HepG2 (cell line): ENCODE measurements at regions not wholly inside any gene's neighbourhood (a gene's known extent, or its start where the extent isn't known, plus 50 kb on each side); places are given as distances from the start of the nearest gene placed in this dataset.

Source experiments
- ATAC-seq: fragments of 200-7000 bp; cut with Tn5 transposase; 3 replicates; pipeline ENCODE4 v1.9.1; 2020; ENCODE audit warnings: mild to moderate bottlenecking, moderate library complexity
- BruUV-seq: library from RNA; stranded (reverse); fragments of 400-500 nt; replicated peaks from 2 replicates; lab custom pipeline; 2021; lab: Mats Ljungman, UMichigan
- CTCF ChIA-PET: fragments of 300-600 bp; formaldehyde crosslinking; extraction: SDS; loops from one replicate; lab custom pipeline; 2021; ENCODE audit warnings: low total read pairs, inconsistent platforms, low intra/inter-chr PET ratio; lab: Yijun Ruan, JAX
- POLR2A ChIA-PET: fragments of 350-600 bp; sonication (Branson Sonifier 250); formaldehyde crosslinking; loops from one replicate; lab custom pipeline; 2020; ENCODE audit warnings: antibody characterized with exemption, inconsistent platforms; lab: Yijun Ruan, JAX
- DNase-seq: peaks from one replicate; pipeline ENCODE4 v3.0.0-alpha.2; 2015; ENCODE audit warnings: low spot score
- FAIRE-seq: peaks from 3 replicates; lab custom pipeline; 2011; peaks lifted over from hg19 to GRCh38; lab: Jason Lieb, UNC
- H2AFZ ChIP-seq: one replicate; pipeline ENCODE4 v1.6.1; 2011; ENCODE audit warnings: low read length, inconsistent platforms
- H3K27ac ChIP-seq: fragments of 300-600 bp; 3 replicates; pipeline ENCODE4 v1.8.0; 2011; ENCODE audit warnings: mixed run types, mild to moderate bottlenecking, mixed read lengths, low read length, inconsistent platforms; ENCODE audit not compliant: insufficient read depth; ENCODE audit errors: extremely low read length
- H3K27me3 ChIP-seq, 2 experiments: fragments of 200-600 bp in 1 of 2; 2 replicates in 1 of 2; 3 replicates in 1 of 2; pipeline versions ENCODE4 v1.6.0 to v1.8.0; 2011; ENCODE audit warnings: low read length in 2 of 2, mild to moderate bottlenecking in 2 of 2, moderate library complexity in 2 of 2, inconsistent platforms in 1 of 2; ENCODE audit not compliant: insufficient read depth in 2 of 2, control insufficient read depth in 1 of 2
- H3K36me3 ChIP-seq, 2 experiments: fragments of 200-600 bp in 1 of 2; replicated peaks in 1 of 2; 2 replicates in 1 of 2; 3 replicates in 1 of 2; pipeline versions ENCODE4 v1.5.1 to v1.8.0; 2011; ENCODE audit warnings: low read length in 2 of 2, inconsistent platforms in 1 of 2; ENCODE audit not compliant: insufficient read depth in 2 of 2, control insufficient read depth in 1 of 2
- H3K4me1 ChIP-seq: 2 replicates; pipeline ENCODE4 v1.5.1; 2012; ENCODE audit warnings: low read length, inconsistent platforms; ENCODE audit not compliant: insufficient read depth
- H3K4me2 ChIP-seq: 2 replicates; pipeline ENCODE4 v1.6.0; 2011; ENCODE audit warnings: low read depth, low read length, inconsistent platforms
- H3K4me3 ChIP-seq, 3 experiments: fragments of 200-600 bp in 1 of 3; sonication (generic), shearing (Covaris generic) in 1 of 3; replicated peaks in 1 of 3; 2 replicates each; pipeline ENCODE4 v1.5.1; 2011 to 2016; ENCODE audit warnings: low read length in 3 of 3, inconsistent platforms in 2 of 3, low read depth in 2 of 3, mild to moderate bottlenecking in 2 of 3, control low read depth in 1 of 3, mixed read lengths in 1 of 3; ENCODE audit not compliant: insufficient read depth in 1 of 3
- H3K79me2 ChIP-seq: one replicate; pipeline ENCODE4 v1.6.1; 2011; ENCODE audit warnings: low read length, inconsistent platforms; ENCODE audit not compliant: insufficient read depth
- H3K9ac ChIP-seq: 2 replicates; pipeline ENCODE4 v1.6.0; 2011; ENCODE audit warnings: mild to moderate bottlenecking, low read depth, low read length, inconsistent platforms; ENCODE audit not compliant: insufficient read depth
- H3K9me3 ChIP-seq: 2 replicates; pipeline ENCODE4 v1.5.1; 2012; ENCODE audit warnings: mild to moderate bottlenecking, low read length
- H4K20me1 ChIP-seq: 2 replicates; pipeline ENCODE4 v1.6.0; 2011; ENCODE audit warnings: inconsistent platforms, mild to moderate bottlenecking, low read length, moderate library complexity; ENCODE audit not compliant: insufficient read depth
- KLF15 ChIP-seq: sonication (generic); formaldehyde crosslinking; IDR thresholded peaks from 2 replicates; pipeline ENCODE4 v1.8.1; 2023; ENCODE audit warnings: borderline replicate concordance, mild to moderate bottlenecking, inconsistent platforms, missing genetic modification reagents, mixed read lengths
- PRPF4 ChIP-seq: fragments of 200-400 bp; formaldehyde crosslinking; IDR thresholded peaks from 2 replicates; pipeline ENCODE4 v1.6.1; 2016; ENCODE audit warnings: low read length, low read depth; ENCODE audit not compliant: poor library complexity, severe bottlenecking
- REL ChIP-seq: sonication (generic); formaldehyde crosslinking; conservative IDR thresholded peaks from 2 replicates; pipeline ENCODE4 v1.8.0; 2022; ENCODE audit warnings: mild to moderate bottlenecking, missing genetic modification reagents, moderate library complexity
- SNAPC2 ChIP-seq: sonication (generic); formaldehyde crosslinking; IDR thresholded peaks from 2 replicates; pipeline ENCODE4 v1.8.1; 2022; ENCODE audit warnings: mild to moderate bottlenecking, missing genetic modification reagents
- TCF12 ChIP-seq, 2 experiments: fragments of 450-650 bp in 1 of 2; sonication (generic) in 1 of 2; formaldehyde crosslinking in 1 of 2; IDR thresholded peaks; 2 replicates each; pipeline versions ENCODE4 v1.6.1 to v1.8.0; 2017 to 2022; ENCODE audit warnings: antibody characterized with exemption in 1 of 2, mild to moderate bottlenecking in 1 of 2, missing genetic modification reagents in 1 of 2, moderate library complexity in 1 of 2
- ZBTB4 ChIP-seq: sonication (generic); formaldehyde crosslinking; IDR thresholded peaks from 2 replicates; pipeline ENCODE4 v1.4.0; 2020; ENCODE audit warnings: missing genetic modification reagents, mild to moderate bottlenecking, borderline replicate concordance
- ZNF121 ChIP-seq: sonication (generic); formaldehyde crosslinking; IDR thresholded peaks from 2 replicates; pipeline ENCODE4 v1.5.0; 2020; ENCODE audit warnings: mild to moderate bottlenecking, missing genetic modification reagents
- ZNF678 ChIP-seq: sonication (generic); formaldehyde crosslinking; IDR thresholded peaks from 2 replicates; pipeline ENCODE4 v1.4.0; 2020; ENCODE audit warnings: mild to moderate bottlenecking, missing genetic modification reagents
- ZNF782 ChIP-seq: sonication (generic); formaldehyde crosslinking; IDR thresholded peaks from 2 replicates; pipeline ENCODE4 v1.4.0; 2020; ENCODE audit warnings: missing genetic modification reagents, mild to moderate bottlenecking, borderline replicate concordance
- ZNF788 ChIP-seq: sonication (generic); formaldehyde crosslinking; IDR thresholded peaks from 2 replicates; pipeline ENCODE4 v1.5.0; 2020; ENCODE audit warnings: mild to moderate bottlenecking, missing genetic modification reagents, borderline replicate concordance
- ZNF841 ChIP-seq: sonication (generic); formaldehyde crosslinking; IDR thresholded peaks from 2 replicates; pipeline ENCODE4 v1.8.1; 2023; ENCODE audit warnings: missing genetic modification reagents, borderline replicate concordance
- ZNF879 ChIP-seq: sonication (generic); formaldehyde crosslinking; IDR thresholded peaks from 2 replicates; pipeline ENCODE4 v1.8.1; 2023; ENCODE audit warnings: missing genetic modification reagents
- WGBS: methylation state at CpG from one replicate; pipeline ENCODE4 v1.1.6; 2017; ENCODE audit warnings: low lambda C conversion rate; 5-methylcytosine and 5-hydroxymethylcytosine counted together
- in situ Hi-C: cut with HindIII; loops from 2 replicates; pipeline ENCODE4 v1.10.0; 2017; ENCODE audit warnings: low pct_unique_long_range_greater_than_20kb; ENCODE audit not compliant: extremely low pct_ligation_motif_present
- intact Hi-C: fragments of 100-400 bp; cut with micrococcal nuclease; formaldehyde crosslinking; loops from one replicate; pipeline ENCODE4 v1.10.0; 2022; ENCODE audit not compliant: unreplicated experiment

GRCh38 chr14:50045837-50046236 lies 70.5 kb downstream of the VCPKMT start:
- Histone ChIP-seq H3K27ac (peak overlapping the region; percentile 65), H3K4me3 (no peak overlapping the region), H2AFZ (no peak overlapping the region), H3K9ac (no peak overlapping the region), H4K20me1 (no peaks in the 10 kb centered on the region), H3K4me2 (no peak overlapping the region), H3K9me3 (no peaks in the 10 kb centered on the region), H3K79me2 (no peaks in the 10 kb centered on the region), H3K4me1 (peaks cover 68% of the 10 kb centered on the region), H3K27me3 (no peaks in the 10 kb centered on the region; a peak in 1 of 5 replicates), H3K36me3 (no peaks in the 10 kb centered on the region)
- 97% methylated on average over 2 of the region's 2 CpGs for WGBS
- no peak for ATAC-seq
- in situ Hi-C loops (no loop called here), intact Hi-C loops (loop anchor here (2.0 to 10.0 kb wide), 2 partner anchors 15 to 59 kb away; no protein-coding TSS in a partner anchor)
- ChIA-PET POLR2A (interaction anchor here (0.8 to 1.9 kb wide), 4 partner anchors 15 to 44 kb away, joined by 3 to 33 read pairs (median 5); no protein-coding TSS in a partner anchor), CTCF (no interaction called here)
- FAIRE-seq = no peak
- BruUV-seq = no TSS peak
- no peak for DNase-seq
- TF ChIP-seq ZNF879 (CRISPR knock-in tag) (no peak), ZNF678 (no peak), REL (CRISPR knock-in tag) (no peak), KLF15 (CRISPR knock-in tag) (no peak), ZNF121 (CRISPR knock-in tag) (no peak), ZNF788 (CRISPR knock-in tag) (no peak), TCF12 (IDR thresholded peaks at IDR 0.05) (no peak), TCF12 (CRISPR knock-in tag; IDR thresholded peaks at IDR 0.05) (no peak), PRPF4 (no peak), ZNF782 (CRISPR knock-in tag) (no peak), SNAPC2 (no peak), ZNF841 (CRISPR knock-in tag) (no peak), ZBTB4 (CRISPR knock-in tag) (no peak)
